GM21619 (cell line): ENCODE measurements at regions not wholly inside any gene's neighbourhood (a gene's known extent, or its start where the extent isn't known, plus 50 kb on each side); places are given as distances from the start of the nearest gene placed in this dataset.

Experiments used
- ATAC-seq: cut with Tn5 transposase; IDR thresholded peaks from one replicate; pipeline ENCODE4 v1.9.1; 2021; ENCODE audit not compliant: unreplicated experiment

DNA sequence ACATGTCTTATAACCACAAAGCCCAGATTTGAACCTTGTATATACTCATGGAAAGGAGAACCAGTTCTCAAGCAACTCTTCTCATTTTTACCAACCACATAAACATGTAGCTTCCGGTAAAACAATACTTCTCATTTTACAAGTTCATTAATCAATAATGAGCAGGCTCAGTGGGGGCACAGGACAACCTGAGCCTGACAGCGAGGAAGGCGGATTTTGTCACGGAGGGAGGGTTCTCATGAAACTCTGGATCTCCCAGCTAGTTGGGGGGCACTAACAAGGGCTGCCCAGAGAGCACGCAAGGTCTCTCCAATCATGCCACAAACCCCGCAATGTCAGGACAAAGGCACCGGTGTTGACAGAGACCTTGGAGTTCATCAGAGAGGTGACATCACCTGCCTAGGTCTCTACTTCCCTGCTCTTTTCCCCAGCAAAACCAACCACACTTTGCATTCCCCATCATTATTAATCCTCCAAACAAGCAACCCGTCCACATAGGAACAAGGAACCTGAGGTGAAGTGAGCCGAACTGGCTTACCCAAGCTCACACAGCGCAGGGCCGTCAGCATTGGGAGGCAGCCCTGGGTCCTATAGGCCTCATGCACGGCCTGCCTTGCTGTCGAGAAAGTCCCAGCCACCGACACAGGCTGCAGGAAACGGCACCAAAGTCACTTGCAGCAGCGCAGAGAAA lies 192.1 kb upstream of the KLF14 start:
- peak; percentile 40 for ATAC-seq

GRCh38 chr7:130927062-130927461 lies 193.1 kb upstream of the KLF14 start:
- ATAC-seq: no peak

DNA sequence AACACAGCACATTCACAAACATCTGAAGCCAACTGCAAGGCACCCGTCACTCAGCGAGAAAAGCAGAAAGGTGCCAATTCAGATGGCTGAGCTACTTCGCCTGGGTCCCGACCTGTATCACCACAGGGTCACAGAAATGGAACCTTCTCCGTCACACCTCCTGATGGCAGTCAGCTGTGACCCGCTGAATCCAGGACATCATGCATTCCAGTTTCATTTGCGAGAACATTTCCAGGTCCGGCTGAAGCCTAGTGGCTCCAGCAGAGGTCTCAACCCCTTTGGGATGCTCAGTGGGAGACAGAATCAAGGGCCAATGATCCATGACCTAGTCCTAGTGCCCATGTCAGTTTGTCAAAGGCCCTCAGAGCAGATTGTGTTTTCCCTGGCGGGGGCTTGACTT lies 193.6 kb upstream of the KLF14 start:
- ATAC-seq: no peak

GRCh38 chr7:130929896-130930659 lies 196.1 kb upstream of the KLF14 start:
- ATAC-seq: no peak

GRCh38 chr7:130930681-130931080 lies 196.7 kb upstream of the KLF14 start:
- no peak for ATAC-seq

GRCh38 chr7:130931423-130931822 lies 197.4 kb upstream of the KLF14 start:
- ATAC-seq: no peak

- ATAC-seq: no peak
Observed at GRCh38 chr7:130932088-130932487, 198.1 kb upstream of the KLF14 start.

DNA sequence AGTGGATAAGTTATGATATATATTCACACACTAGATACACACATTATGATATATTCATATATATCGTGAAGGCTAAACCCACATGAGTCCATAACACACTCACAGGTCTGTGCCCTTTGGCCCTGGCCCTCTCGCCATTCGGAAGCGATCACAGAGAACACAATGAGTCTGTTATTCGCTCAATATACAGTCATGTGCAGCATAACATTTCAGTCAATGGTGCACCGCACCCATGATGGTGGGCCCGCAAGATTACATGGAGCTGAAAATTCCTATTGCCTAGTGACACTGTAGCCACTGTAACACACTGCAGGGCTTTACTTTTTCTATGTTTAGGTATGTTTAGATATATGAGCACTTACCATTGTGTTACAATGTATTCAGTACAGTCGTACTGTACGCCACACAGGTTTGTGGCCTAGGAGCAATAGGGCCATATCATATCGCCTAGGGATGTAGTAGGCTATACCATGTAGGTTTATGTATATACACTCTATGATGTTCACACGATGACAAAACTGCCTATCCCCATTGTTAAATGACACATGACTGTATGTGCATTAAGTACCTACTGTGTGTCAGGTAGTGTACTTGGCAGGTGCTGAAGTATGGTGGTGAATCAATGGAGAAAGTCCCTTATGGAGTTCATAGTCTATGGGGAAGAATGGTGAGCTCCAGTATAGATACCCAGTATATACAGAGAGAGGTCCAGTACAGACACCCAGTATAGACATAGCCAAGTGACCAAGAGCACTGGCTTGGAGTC lies 198.8 kb upstream of the KLF14 start:
- ATAC-seq: no peak

DNA sequence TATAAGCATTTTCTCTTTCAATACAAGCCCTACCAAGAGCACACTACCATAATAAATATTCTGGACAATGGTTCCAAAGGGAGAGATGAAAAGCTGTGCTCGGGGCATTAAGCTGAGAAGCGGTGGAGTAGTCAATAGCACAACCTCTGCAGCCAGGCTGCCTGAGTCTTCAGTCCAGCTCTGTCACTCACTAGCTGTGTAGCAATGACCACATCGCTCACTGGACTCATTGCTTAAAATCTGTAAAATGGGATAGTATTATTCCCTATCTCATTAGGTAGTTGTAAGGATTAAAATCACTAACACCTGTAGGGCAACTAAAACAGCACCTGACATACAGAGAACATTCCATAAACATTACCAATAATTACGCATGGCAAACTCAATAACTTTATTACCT lies 199.9 kb upstream of the KLF14 start:
- no peak for ATAC-seq

GRCh38 chr7:130935564-130936157 lies 201.7 kb upstream of the KLF14 start:
- ATAC-seq: no peak

DNA sequence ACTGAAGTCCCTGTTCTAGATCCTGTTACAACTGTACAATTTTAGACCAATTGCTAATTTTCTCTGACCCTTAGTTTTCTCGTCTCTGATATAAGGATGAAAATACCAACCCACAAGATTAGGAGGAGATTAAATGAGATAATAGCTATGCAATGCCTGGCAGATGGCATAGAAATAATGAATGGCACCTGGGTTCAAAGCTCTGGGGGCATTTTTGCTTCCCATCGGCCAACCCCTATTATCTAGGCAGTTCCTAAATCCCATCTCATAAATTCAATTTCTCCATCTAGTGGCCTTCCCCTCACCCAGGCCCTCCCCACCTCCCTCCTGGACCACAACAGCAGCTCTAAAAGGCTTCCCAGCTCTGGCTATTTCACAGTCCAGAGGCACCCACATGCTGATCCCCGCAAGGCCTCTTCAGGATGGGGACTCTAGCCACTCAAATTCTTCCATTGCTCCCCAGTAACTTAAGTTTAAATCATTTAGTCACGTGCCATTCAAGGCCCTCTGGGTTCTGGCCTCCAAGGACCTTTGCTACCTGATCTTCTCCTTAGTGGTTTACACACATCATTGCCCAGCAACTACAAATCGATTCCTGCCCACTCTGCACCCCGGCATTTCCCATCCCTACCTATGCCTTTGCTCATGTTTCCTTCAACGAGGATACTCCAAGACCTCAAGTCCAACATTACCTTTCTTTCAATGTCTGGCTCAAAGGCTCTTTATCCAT lies 202.4 kb upstream of the KLF14 start:
- ATAC-seq: no peak

GRCh38 chr7:130937016-130937415 lies 203.0 kb upstream of the KLF14 start:
- no peak for ATAC-seq

GRCh38 chr7:130937830-130938229 lies 203.8 kb upstream of the KLF14 start:
- no peak for ATAC-seq

DNA sequence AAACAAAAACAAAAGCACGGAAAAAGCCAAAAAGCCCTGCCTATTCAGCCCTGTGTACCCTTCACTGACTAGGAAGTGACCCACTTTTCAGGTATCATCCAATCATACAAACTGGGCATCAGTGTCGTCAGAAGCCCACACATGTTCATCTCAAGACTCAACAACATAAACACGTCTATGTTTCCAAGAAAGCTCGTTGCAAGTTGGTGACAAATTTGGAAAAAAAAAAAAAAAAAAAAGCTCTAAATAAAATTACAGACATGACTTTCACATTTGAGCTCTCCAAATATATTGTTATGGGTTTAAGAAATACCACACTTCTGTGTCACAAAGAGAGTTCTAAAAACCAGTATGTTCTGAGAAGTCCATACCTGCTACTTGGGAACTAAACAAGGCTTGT lies 204.7 kb upstream of the KLF14 start:
- no peak for ATAC-seq

DNA sequence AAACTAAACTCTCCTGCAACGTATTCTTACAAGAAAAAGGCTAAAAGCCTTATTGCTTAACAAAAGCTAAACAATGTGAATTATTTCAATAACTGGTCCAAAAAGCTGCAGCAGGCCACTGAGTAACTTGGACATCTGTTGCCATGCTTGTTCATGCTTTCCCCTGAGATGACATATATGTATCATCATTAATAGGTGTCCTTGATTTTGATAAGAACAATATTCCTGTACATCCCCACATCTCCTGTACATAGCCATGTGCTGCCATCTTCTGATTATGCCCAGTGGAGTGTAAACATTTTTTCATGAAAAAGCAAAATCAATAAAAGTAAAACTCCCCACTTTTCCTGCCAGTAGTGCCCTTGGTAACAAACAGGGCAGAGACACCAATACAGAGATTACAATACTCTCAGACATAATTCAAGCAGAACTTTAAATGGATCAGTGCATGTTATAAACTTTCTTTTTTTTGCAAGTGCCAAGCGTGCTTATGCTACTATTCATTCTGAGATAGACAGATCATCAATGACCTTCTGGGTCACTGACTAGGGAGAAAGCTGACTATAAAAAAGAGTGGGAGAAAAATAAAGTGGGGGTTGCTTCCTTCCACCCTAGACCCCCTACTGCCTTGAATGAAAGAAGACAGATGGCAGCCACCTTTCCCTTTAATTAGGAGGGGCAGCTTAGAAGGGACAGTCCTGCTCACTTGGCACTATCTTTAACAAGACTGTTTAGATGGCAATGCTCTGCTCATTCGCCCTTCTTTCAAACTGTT lies 205.5 kb upstream of the KLF14 start:
- no peak for ATAC-seq

- no peak for ATAC-seq
Observed at GRCh38 chr7:130940326-130940725, 206.3 kb upstream of the KLF14 start.

GRCh38 chr7:130940907-130941306 lies 206.9 kb upstream of the KLF14 start:
- no peak for ATAC-seq

DNA sequence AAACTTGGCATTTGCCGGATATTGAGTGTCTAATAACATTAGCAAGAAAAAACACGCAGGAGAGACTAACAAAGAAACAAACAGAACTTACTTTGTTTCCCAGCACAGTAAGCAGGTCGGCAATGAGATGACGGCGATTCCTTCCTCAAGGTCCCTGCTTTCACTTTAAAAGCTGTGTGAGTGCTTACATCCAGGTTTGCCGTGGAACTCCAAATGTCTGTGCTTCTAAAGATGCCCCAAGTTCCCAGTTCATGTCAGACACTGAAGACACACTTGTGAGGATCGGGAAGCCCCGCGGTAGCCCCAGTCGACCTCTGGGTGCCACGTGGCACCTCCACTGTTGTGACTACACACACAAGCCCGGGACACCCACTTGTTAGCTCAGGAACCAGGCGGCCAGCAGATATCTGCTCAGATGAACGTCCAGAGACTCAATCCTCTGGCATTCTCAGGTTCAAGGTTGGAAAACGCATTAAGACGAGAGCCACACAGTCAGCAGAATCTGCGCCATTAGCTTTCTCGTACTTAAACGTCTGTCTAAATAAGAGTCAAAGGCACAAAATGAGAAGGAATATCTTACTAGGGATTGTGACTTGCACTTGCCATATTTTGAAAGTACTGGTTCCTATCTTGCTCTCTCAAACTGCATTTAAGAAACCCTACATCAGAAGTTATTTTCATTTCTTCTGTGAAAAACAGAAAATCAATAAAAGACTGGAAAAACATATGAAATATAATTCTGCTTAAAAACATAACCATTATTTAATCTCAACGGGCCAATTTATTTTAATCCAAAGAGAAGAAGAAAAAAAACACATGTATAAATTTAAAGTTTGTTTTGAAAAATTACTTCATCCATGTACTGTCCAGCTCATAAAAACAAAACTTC lies 207.6 kb upstream of the KLF14 start:
- no peak for ATAC-seq
